HL-60 (cell line): ENCODE measurements at regions not wholly inside any gene's neighbourhood (a gene's known extent, or its start where the extent isn't known, plus 50 kb on each side); places are given as distances from the start of the nearest gene placed in this dataset.

Experiments used
- DNase-seq, 2 experiments: peaks; one replicate each; pipeline ENCODE4 v3.0.0-alpha.2; 2010 to 2020; ENCODE audit warnings: low read depth in 1 of 2, low spot score in 1 of 2
- H3K27ac ChIP-seq: fragments of 250-450 bp; sonication (Bioruptor Pico); replicated peaks from 2 replicates; pipeline ENCODE4 v1.5.1; 2020; ENCODE audit warnings: mild to moderate bottlenecking, moderate library complexity
- H3K27me3 ChIP-seq: fragments of 250-450 bp; sonication (Bioruptor Pico); 2 replicates; pipeline ENCODE4 v1.5.1; 2021; ENCODE audit warnings: mild to moderate bottlenecking, moderate library complexity; ENCODE audit not compliant: insufficient read depth, poor library complexity, severe bottlenecking
- H3K4me3 ChIP-seq: replicated peaks from 2 replicates; pipeline ENCODE4 v1.5.1; 2011; ENCODE audit warnings: mild to moderate bottlenecking, control low read depth, low read length; ENCODE audit not compliant: insufficient read depth
- CTCF ChIP-seq: IDR thresholded peaks from one replicate; pipeline ENCODE4 v1.5.1; 2011; ENCODE audit warnings: low read length, control low read depth, inconsistent platforms; ENCODE audit not compliant: insufficient read depth
- GABPA ChIP-seq: IDR thresholded peaks from 2 replicates; pipeline ENCODE4 v1.6.1; 2012; ENCODE audit warnings: low read depth
- POLR2AphosphoS5 ChIP-seq: IDR thresholded peaks from 2 replicates; pipeline ENCODE4 v1.6.1; 2012; ENCODE audit warnings: low read depth
- SPI1 ChIP-seq: IDR thresholded peaks from 2 replicates; pipeline ENCODE4 v1.6.1; 2012; ENCODE audit warnings: low read depth, mild to moderate bottlenecking, borderline replicate concordance
- TF ChIP-seq, protein P1 (sequence below): IDR thresholded peaks from 2 replicates; pipeline ENCODE4 v1.6.1; 2012; ENCODE audit warnings: low read depth; ENCODE audit not compliant: insufficient replicate concordance

DNA sequence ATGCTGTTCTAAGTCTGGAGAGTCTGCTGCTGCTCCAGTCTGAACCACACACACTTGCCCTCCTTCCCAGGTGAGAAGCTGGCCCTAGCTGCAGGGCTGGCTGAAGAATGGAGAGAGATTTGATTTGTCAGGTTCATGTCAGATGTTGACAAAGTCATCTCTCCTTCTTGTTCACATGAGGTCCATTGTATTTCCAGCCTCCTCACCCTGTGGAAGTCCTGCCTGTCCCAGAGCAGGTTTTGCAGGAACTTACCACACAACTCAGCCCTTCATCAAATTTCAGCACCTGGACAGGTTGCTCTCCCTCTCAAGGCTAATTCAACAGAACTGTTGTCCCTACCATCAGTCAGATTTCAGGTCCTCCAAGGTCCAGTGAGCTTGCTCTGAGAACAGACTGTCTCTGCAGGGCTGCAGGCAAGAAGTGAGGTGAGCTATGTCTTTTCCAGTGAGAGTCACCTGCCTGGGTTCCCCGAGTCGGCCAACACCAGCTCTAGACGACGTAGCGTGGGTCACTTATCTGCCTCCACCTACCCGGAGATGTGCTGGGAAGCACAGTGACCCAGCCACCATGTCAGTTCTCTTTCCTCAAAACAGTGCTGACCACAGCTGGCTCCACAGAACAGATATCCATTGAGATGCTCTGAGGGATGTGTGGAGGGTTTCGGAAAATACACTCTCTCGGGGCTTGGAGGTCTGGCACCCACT lies 58.0 kb upstream of the CD93 start:
- Histone ChIP-seq H3K27me3 (no peaks in the 10 kb centered on the region), H3K4me3 (no peak overlapping the region), H3K27ac (no peak overlapping the region)
- DNase-seq = no peak
- TF ChIP-seq SPI1 = no peak
- no peak for TF ChIP-seq POLR2AphosphoS5
- TF ChIP-seq, protein P1, sequence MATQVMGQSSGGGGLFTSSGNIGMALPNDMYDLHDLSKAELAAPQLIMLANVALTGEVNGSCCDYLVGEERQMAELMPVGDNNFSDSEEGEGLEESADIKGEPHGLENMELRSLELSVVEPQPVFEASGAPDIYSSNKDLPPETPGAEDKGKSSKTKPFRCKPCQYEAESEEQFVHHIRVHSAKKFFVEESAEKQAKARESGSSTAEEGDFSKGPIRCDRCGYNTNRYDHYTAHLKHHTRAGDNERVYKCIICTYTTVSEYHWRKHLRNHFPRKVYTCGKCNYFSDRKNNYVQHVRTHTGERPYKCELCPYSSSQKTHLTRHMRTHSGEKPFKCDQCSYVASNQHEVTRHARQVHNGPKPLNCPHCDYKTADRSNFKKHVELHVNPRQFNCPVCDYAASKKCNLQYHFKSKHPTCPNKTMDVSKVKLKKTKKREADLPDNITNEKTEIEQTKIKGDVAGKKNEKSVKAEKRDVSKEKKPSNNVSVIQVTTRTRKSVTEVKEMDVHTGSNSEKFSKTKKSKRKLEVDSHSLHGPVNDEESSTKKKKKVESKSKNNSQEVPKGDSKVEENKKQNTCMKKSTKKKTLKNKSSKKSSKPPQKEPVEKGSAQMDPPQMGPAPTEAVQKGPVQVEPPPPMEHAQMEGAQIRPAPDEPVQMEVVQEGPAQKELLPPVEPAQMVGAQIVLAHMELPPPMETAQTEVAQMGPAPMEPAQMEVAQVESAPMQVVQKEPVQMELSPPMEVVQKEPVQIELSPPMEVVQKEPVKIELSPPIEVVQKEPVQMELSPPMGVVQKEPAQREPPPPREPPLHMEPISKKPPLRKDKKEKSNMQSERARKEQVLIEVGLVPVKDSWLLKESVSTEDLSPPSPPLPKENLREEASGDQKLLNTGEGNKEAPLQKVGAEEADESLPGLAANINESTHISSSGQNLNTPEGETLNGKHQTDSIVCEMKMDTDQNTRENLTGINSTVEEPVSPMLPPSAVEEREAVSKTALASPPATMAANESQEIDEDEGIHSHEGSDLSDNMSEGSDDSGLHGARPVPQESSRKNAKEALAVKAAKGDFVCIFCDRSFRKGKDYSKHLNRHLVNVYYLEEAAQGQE = peak; percentile 56
- TF ChIP-seq GABPA = no peak
- TF ChIP-seq CTCF = no peak

- Histone ChIP-seq H3K27ac (peak overlapping the region; percentile 64), H3K4me3 (no peak overlapping the region), H3K27me3 (no peaks in the 10 kb centered on the region)
- TF ChIP-seq POLR2AphosphoS5 (no peak), SPI1 (peak; percentile 51; the same call in 1 of the 2 replicates)
- peak; percentile 70 to 82 for DNase-seq
Observed at GRCh38 chr20:23143098-23143497, 57.0 kb upstream of the CD93 start.

- no peak for TF ChIP-seq POLR2AphosphoS5
- no peak for TF ChIP-seq CTCF
- TF ChIP-seq SPI1 = peak; percentile 40; the same call in 1 of the 2 replicates
- no peak for TF ChIP-seq GABPA
- Histone ChIP-seq H3K4me3 (no peak overlapping the region), H3K27me3 (no peaks in the 10 kb centered on the region), H3K27ac (peak overlapping the region; percentile 64)
- DNase-seq = peak in 1 of 2 experiments; percentile 70
Observed at GRCh38 chr20:23142162-23143050, 56.3 kb upstream of the CD93 start.

GRCh38 chr20:23141450-23142161 lies 55.5 kb upstream of the CD93 start:
- TF ChIP-seq, protein P1 = no peak
- TF ChIP-seq SPI1 = no peak
- TF ChIP-seq POLR2AphosphoS5 = no peak
- TF ChIP-seq GABPA = no peak
- TF ChIP-seq CTCF = no peak
- Histone ChIP-seq H3K27ac (peak overlapping the region; percentile 64), H3K27me3 (no peaks in the 10 kb centered on the region), H3K4me3 (no peak overlapping the region)
- DNase-seq = no peak
